ENCODE measurements at regions not wholly inside any gene's neighbourhood (a gene's known extent, or its start where the extent isn't known, plus 50 kb on each side); places are given as distances from the start of the nearest gene placed in this dataset.

DNA sequence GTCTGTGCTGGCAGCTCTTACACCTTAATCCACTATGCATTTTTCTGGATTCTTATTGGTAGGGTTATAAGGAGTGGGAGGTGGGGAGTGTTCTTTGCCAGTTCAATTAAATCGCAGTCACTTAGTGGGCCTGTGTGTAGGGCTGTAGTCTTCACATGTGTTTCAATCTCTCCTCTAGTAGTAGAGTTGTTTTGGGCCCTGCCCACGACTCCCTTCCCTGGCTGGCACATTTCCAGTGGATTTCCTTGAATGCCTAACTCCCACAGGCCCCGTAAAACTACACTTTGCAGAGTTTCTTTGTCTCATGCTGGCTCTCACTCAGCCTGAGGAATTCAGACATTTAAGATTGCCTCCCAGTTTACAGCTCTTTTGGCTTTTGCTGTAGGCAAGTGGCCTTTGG is 414.0 kb upstream of the OPRM1 start:
- Histone ChIP-seq H3K4me2 (ENCODE audit: low read depth, low read length) (no peak overlapping the region), H3K27me3 (ENCODE audit: control insufficient read depth in 1 of 2, insufficient read depth in 2 of 2, low read length in 2 of 2) (0 out of 5 replicates have a peak, but pooled peaks cover 0 to 1% of the 10 kb centered on the region in 2 experiments), H3K36me3 (replicated peaks in 1 of 2; ENCODE audit: control insufficient read depth in 1 of 2, insufficient read depth in 2 of 2, low read length in 2 of 2) (no peaks in the 10 kb centered on the region), H3K9ac (ENCODE audit: insufficient read depth, low read depth, low read length) (no peak overlapping the region), H3K9me3 (ENCODE audit: low read length) (no peaks in the 10 kb centered on the region), H3K79me2 (ENCODE audit: insufficient read depth, low read length) (no peaks in the 10 kb centered on the region), H3K4me3 (replicated peaks in 1 of 3; ENCODE audit: insufficient read depth in 1 of 3, low read depth in 2 of 3, low read length in 3 of 3) (no peak overlapping the region), H3K27ac (ENCODE audit: extremely low read length, insufficient read depth, low read length) (no peak overlapping the region), H2AFZ (ENCODE audit: low read length) (no peak overlapping the region), H4K20me1 (ENCODE audit: insufficient read depth, low read length) (no peaks in the 10 kb centered on the region), H3K4me1 (ENCODE audit: insufficient read depth, low read length) (no peaks in the 10 kb centered on the region)
- ChIA-PET CTCF (ENCODE audit: low intra/inter-chr PET ratio, low total read pairs) (no interaction called here), POLR2A (no interaction called here)
- DNase-seq (ENCODE audit: low spot score) (no peak), FAIRE-seq (no peak), ATAC-seq (no peak)
- intact Hi-C loops (cut with micrococcal nuclease; ENCODE audit: unreplicated experiment): no loop called here
- BruUV-seq (replicated peaks): no TSS peak
- in situ Hi-C loops (cut with HindIII; ENCODE audit: extremely low pct_ligation_motif_present, low pct_unique_long_range_greater_than_20kb): no loop called here
- WGBS (ENCODE audit: low lambda C conversion rate): 2% methylated on average over 3 of the region's 3 CpGs
- no peak for TF ChIP-seq TCF12 (IDR thresholded peaks at IDR 0.05)
- no peak for TF ChIP-seq TCF12 (CRISPR knock-in tag; IDR thresholded peaks at IDR 0.05)
- no peak for TF ChIP-seq RXRB (CRISPR knock-in tag; IDR thresholded peaks at IDR 0.05; ENCODE audit: borderline replicate concordance)
- TF ChIP-seq XRCC5 (optimal IDR thresholded peaks at IDR 0.05; ENCODE audit: low read length): no peak
- TF ChIP-seq, protein P1, sequence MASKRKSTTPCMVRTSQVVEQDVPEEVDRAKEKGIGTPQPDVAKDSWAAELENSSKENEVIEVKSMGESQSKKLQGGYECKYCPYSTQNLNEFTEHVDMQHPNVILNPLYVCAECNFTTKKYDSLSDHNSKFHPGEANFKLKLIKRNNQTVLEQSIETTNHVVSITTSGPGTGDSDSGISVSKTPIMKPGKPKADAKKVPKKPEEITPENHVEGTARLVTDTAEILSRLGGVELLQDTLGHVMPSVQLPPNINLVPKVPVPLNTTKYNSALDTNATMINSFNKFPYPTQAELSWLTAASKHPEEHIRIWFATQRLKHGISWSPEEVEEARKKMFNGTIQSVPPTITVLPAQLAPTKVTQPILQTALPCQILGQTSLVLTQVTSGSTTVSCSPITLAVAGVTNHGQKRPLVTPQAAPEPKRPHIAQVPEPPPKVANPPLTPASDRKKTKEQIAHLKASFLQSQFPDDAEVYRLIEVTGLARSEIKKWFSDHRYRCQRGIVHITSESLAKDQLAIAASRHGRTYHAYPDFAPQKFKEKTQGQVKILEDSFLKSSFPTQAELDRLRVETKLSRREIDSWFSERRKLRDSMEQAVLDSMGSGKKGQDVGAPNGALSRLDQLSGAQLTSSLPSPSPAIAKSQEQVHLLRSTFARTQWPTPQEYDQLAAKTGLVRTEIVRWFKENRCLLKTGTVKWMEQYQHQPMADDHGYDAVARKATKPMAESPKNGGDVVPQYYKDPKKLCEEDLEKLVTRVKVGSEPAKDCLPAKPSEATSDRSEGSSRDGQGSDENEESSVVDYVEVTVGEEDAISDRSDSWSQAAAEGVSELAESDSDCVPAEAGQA (IDR thresholded peaks at IDR 0.05; ENCODE audit: low read depth): no peak
- TF ChIP-seq, protein P1 (CRISPR knock-in tag; IDR thresholded peaks at IDR 0.05; ENCODE audit: borderline replicate concordance): no peak
- TF ChIP-seq, protein P2, sequence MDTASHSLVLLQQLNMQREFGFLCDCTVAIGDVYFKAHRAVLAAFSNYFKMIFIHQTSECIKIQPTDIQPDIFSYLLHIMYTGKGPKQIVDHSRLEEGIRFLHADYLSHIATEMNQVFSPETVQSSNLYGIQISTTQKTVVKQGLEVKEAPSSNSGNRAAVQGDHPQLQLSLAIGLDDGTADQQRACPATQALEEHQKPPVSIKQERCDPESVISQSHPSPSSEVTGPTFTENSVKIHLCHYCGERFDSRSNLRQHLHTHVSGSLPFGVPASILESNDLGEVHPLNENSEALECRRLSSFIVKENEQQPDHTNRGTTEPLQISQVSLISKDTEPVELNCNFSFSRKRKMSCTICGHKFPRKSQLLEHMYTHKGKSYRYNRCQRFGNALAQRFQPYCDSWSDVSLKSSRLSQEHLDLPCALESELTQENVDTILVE (CRISPR knock-in tag; IDR thresholded peaks at IDR 0.05): no peak
- TF ChIP-seq BRD4 (CRISPR knock-in tag; IDR thresholded peaks at IDR 0.05): no peak
- TF ChIP-seq, protein P3, sequence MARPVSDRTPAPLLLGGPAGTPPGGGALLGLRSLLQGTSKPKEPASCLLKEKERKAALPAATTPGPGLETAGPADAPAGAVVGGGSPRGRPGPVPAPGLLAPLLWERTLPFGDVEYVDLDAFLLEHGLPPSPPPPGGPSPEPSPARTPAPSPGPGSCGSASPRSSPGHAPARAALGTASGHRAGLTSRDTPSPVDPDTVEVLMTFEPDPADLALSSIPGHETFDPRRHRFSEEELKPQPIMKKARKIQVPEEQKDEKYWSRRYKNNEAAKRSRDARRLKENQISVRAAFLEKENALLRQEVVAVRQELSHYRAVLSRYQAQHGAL (CRISPR knock-in tag; IDR thresholded peaks at IDR 0.05; ENCODE audit: not compliant biosample characterization): no peak
- TF ChIP-seq ZSCAN25 (CRISPR knock-in tag; IDR thresholded peaks at IDR 0.05): no peak
- TF ChIP-seq ZNF274 (CRISPR knock-in tag; IDR thresholded peaks at IDR 0.05): no peak
- no peak for TF ChIP-seq CENPX (CRISPR knock-in tag; IDR thresholded peaks at IDR 0.05)
- no peak for TF ChIP-seq FOXO1 (CRISPR knock-in tag; IDR thresholded peaks at IDR 0.05)
- TF ChIP-seq, protein P4, sequence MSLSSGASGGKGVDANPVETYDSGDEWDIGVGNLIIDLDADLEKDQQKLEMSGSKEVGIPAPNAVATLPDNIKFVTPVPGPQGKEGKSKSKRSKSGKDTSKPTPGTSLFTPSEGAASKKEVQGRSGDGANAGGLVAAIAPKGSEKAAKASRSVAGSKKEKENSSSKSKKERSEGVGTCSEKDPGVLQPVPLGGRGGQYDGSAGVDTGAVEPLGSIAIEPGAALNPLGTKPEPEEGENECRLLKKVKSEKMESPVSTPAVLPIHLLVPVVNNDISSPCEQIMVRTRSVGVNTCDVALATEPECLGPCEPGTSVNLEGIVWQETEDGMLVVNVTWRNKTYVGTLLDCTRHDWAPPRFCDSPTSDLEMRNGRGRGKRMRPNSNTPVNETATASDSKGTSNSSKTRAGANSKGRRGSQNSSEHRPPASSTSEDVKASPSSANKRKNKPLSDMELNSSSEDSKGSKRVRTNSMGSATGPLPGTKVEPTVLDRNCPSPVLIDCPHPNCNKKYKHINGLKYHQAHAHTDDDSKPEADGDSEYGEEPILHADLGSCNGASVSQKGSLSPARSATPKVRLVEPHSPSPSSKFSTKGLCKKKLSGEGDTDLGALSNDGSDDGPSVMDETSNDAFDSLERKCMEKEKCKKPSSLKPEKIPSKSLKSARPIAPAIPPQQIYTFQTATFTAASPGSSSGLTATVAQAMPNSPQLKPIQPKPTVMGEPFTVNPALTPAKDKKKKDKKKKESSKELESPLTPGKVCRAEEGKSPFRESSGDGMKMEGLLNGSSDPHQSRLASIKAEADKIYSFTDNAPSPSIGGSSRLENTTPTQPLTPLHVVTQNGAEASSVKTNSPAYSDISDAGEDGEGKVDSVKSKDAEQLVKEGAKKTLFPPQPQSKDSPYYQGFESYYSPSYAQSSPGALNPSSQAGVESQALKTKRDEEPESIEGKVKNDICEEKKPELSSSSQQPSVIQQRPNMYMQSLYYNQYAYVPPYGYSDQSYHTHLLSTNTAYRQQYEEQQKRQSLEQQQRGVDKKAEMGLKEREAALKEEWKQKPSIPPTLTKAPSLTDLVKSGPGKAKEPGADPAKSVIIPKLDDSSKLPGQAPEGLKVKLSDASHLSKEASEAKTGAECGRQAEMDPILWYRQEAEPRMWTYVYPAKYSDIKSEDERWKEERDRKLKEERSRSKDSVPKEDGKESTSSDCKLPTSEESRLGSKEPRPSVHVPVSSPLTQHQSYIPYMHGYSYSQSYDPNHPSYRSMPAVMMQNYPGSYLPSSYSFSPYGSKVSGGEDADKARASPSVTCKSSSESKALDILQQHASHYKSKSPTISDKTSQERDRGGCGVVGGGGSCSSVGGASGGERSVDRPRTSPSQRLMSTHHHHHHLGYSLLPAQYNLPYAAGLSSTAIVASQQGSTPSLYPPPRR (CRISPR knock-in tag; IDR thresholded peaks at IDR 0.05; ENCODE audit: borderline replicate concordance): no peak
